OCI-LY7 (cell line): ENCODE measurements at regions not wholly inside any gene's neighbourhood (a gene's known extent, or its start where the extent isn't known, plus 50 kb on each side); places are given as distances from the start of the nearest gene placed in this dataset.

Source experiments
- BruUV-seq: library from RNA; stranded (reverse); fragments of 400-500 nt; replicated peaks from 2 replicates; lab custom pipeline; 2021; lab: Mats Ljungman, UMichigan
- CTCF ChIA-PET: fragments of 300-600 bp; sonication (Branson Sonifier 250); formaldehyde crosslinking; loops from one replicate; lab custom pipeline; 2022; ENCODE audit warnings: antibody characterized with exemption; ENCODE audit not compliant: unreplicated experiment; lab: Charles Lee
- POLR2A ChIA-PET: fragments of 300-600 bp; sonication (Branson Sonifier 250); formaldehyde crosslinking; loops from one replicate; lab custom pipeline; 2022; ENCODE audit warnings: antibody characterized with exemption; lab: Charles Lee
- DNase-seq: peaks from one replicate; pipeline ENCODE4 v3.0.0-alpha.2; 2015; ENCODE audit warnings: low spot score
- H2AFZ ChIP-seq: fragments of 200-600 bp; sonication (generic), shearing (Covaris generic); 2 replicates; pipeline ENCODE4 v1.6.1; 2014; ENCODE audit warnings: mild to moderate bottlenecking, antibody characterized with exemption, low read length, moderate library complexity
- H3K27ac ChIP-seq: fragments of 200-600 bp; sonication (generic); 2 replicates; pipeline ENCODE4 v1.5.1; 2014; ENCODE audit warnings: mixed run types, low read depth, mild to moderate bottlenecking, moderate library complexity, low read length, inconsistent platforms; ENCODE audit not compliant: poor library complexity, severe bottlenecking
- H3K36me3 ChIP-seq: fragments of 200-600 bp; sonication (generic); 2 replicates; pipeline ENCODE4 v1.6.1; 2014; ENCODE audit warnings: mild to moderate bottlenecking, antibody characterized with exemption, low read length, moderate library complexity, mixed read lengths; ENCODE audit not compliant: insufficient read depth
- H3K4me1 ChIP-seq: fragments of 200-600 bp; sonication (generic); 2 replicates; pipeline ENCODE4 v1.5.1; 2014; ENCODE audit warnings: mild to moderate bottlenecking, low read length; ENCODE audit not compliant: insufficient read depth, poor library complexity, severe bottlenecking
- H3K4me2 ChIP-seq: fragments of 200-600 bp; sonication (generic); 2 replicates; pipeline ENCODE4 v1.6.1; 2014; ENCODE audit warnings: mild to moderate bottlenecking, low read length
- H3K4me3 ChIP-seq: fragments of 200-600 bp; sonication (generic); 2 replicates; pipeline ENCODE4 v1.5.1; 2014; ENCODE audit warnings: mild to moderate bottlenecking, low read depth, low read length; ENCODE audit not compliant: poor library complexity, severe bottlenecking
- H3K79me2 ChIP-seq: fragments of 200-600 bp; sonication (generic); 2 replicates; pipeline ENCODE4 v1.6.1; 2016; ENCODE audit warnings: low read depth, mild to moderate bottlenecking, low read length, moderate library complexity, mixed read lengths; ENCODE audit not compliant: insufficient read depth
- H3K9me2 ChIP-seq: fragments of 200-600 bp; sonication (generic); 2 replicates; pipeline ENCODE4 v1.6.1; 2016; ENCODE audit warnings: mild to moderate bottlenecking, low read length, mixed read lengths; ENCODE audit not compliant: insufficient read depth
- H3K9me3 ChIP-seq: fragments of 200-600 bp; sonication (generic); 2 replicates; pipeline ENCODE4 v1.6.1; 2014; ENCODE audit warnings: mild to moderate bottlenecking, mixed run types, low read length, mixed read lengths
- H4K20me1 ChIP-seq: fragments of 200-600 bp; sonication (generic); 2 replicates; pipeline ENCODE4 v1.6.1; 2014; ENCODE audit warnings: mild to moderate bottlenecking, antibody characterized with exemption, low read length, moderate library complexity, mixed read lengths; ENCODE audit not compliant: insufficient read depth
- EZH2phosphoT487 ChIP-seq: fragments of 200-600 bp; sonication (generic); IDR thresholded peaks from 2 replicates; pipeline ENCODE4 v1.6.1; 2018; ENCODE audit warnings: low read depth, borderline replicate concordance, mild to moderate bottlenecking, mixed run types, antibody characterized with exemption, low read length, moderate library complexity, mixed read lengths
- intact Hi-C: fragments of 100-400 bp; cut with micrococcal nuclease; formaldehyde crosslinking; loops from one replicate; pipeline ENCODE4 v1.10.0; 2022; ENCODE audit not compliant: unreplicated experiment
- TF ChIP-seq, protein P1 (sequence below): fragments of 200-600 bp; sonication (generic); conservative IDR thresholded peaks from 2 replicates; pipeline ENCODE4 v1.5.1; 2014; ENCODE audit warnings: mild to moderate bottlenecking, antibody characterized with exemption, low read length, moderate library complexity, mixed read lengths

DNA sequence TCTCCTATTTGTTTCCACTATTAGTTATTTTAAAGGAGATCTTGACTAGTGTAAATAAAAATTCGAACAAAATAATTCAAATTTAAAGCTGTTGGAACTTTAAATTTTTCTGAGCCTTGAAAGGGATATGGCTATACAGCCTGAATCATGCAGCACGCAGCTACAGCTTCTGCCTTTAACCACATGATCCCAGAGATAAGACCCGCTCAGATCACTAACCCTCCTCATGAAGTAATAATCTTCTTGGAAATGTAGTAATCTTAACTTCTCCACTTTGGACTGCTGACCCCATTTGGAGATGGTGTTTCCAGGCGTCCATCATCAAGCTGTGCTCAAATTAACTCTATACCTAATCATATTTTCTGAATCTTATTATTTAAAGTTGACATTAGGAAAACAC, 336.6 kb downstream of the DSC3 start:
- no peak overlapping the region for H2AFZ ChIP-seq
- CTCF ChIA-PET: no interaction called here

GRCh38 chr18:30698571-30698970, 344.0 kb downstream of the DSC3 start:
- H4K20me1 ChIP-seq: no peaks in the 10 kb centered on the region
- DNase-seq: no peak
- no peak overlapping the region for H2AFZ ChIP-seq
- H3K9me2 ChIP-seq: no peaks in the 10 kb centered on the region
- H3K79me2 ChIP-seq: no peaks in the 10 kb centered on the region
- no peaks in the 10 kb centered on the region for H3K9me3 ChIP-seq
- no peak overlapping the region for H3K27ac ChIP-seq
- no peak overlapping the region for H3K4me2 ChIP-seq
- H3K36me3 ChIP-seq: no peaks in the 10 kb centered on the region
- intact Hi-C loops: no loop called here
- ChIA-PET POLR2A (no interaction called here), CTCF (no interaction called here)
- no peaks in the 10 kb centered on the region for H3K4me1 ChIP-seq
- no TSS peak for BruUV-seq
- TF ChIP-seq EZH2phosphoT487: no peak
- TF ChIP-seq, protein P1, sequence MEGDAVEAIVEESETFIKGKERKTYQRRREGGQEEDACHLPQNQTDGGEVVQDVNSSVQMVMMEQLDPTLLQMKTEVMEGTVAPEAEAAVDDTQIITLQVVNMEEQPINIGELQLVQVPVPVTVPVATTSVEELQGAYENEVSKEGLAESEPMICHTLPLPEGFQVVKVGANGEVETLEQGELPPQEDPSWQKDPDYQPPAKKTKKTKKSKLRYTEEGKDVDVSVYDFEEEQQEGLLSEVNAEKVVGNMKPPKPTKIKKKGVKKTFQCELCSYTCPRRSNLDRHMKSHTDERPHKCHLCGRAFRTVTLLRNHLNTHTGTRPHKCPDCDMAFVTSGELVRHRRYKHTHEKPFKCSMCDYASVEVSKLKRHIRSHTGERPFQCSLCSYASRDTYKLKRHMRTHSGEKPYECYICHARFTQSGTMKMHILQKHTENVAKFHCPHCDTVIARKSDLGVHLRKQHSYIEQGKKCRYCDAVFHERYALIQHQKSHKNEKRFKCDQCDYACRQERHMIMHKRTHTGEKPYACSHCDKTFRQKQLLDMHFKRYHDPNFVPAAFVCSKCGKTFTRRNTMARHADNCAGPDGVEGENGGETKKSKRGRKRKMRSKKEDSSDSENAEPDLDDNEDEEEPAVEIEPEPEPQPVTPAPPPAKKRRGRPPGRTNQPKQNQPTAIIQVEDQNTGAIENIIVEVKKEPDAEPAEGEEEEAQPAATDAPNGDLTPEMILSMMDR: no peak
- H3K4me3 ChIP-seq: no peak overlapping the region

More for the DNA sequence above, 336.6 kb downstream of the DSC3 start:
- no peak for DNase-seq
- Histone ChIP-seq H3K27ac (no peak overlapping the region), H4K20me1 (no peaks in the 10 kb centered on the region), H3K9me3 (no peaks in the 10 kb centered on the region), H3K4me1 (no peaks in the 10 kb centered on the region), H3K36me3 (no peaks in the 10 kb centered on the region), H3K4me2 (no peak overlapping the region), H3K79me2 (no peaks in the 10 kb centered on the region), H3K4me3 (no peak overlapping the region), H3K9me2 (no peaks in the 10 kb centered on the region)
- intact Hi-C loops: no loop called here
- no TSS peak for BruUV-seq
- no peak for TF ChIP-seq EZH2phosphoT487
- TF ChIP-seq, protein P1: no peak
- POLR2A ChIA-PET: no interaction called here

DNA sequence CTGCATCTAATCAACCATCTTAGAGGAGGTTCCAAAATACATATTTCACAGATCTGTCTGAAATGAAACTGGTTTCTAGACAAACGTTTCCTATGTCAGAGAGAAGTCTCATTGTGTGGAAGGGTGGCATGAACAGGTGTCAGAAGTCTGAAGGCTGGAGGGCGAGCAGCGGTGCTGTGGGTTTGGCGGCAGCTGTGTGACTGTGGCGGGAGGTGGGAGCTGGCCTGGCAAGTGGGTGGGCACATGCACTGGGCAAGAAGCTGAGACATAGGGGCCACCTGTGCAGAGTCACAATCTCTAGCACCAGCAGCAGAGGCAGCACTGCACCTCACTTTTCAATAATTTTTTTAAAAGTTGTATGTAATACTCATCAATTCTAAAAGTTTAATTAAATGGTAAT, 346.3 kb downstream of the DSC3 start:
- Histone ChIP-seq H3K9me3 (no peaks in the 10 kb centered on the region), H3K9me2 (no peaks in the 10 kb centered on the region), H3K79me2 (no peaks in the 10 kb centered on the region), H3K36me3 (no peaks in the 10 kb centered on the region), H3K4me3 (no peak overlapping the region), H3K27ac (no peak overlapping the region), H2AFZ (no peak overlapping the region), H3K4me1 (no peaks in the 10 kb centered on the region), H4K20me1 (no peaks in the 10 kb centered on the region), H3K4me2 (no peak overlapping the region)
- CTCF ChIA-PET: no interaction called here
- no peak for TF ChIP-seq EZH2phosphoT487
- TF ChIP-seq, protein P1: no peak
- no peak for DNase-seq
- POLR2A ChIA-PET: no interaction called here
- intact Hi-C loops: no loop called here
- BruUV-seq: no TSS peak
